ENCODE measurements at regions not wholly inside any gene's neighbourhood (a gene's known extent, or its start where the extent isn't known, plus 50 kb on each side); places are given as distances from the start of the nearest gene placed in this dataset.

GRCh38 chr5:74072646-74073045 lies 446.6 kb downstream of the ARHGEF28 start (continued):
- TF ChIP-seq CTCF (IDR thresholded peaks at IDR 0.05; ENCODE audit: control extremely low read depth in 1 of 3, insufficient read depth in 1 of 3, low read depth in 1 of 3, low read length in 3 of 3): no peak
- TF ChIP-seq KDM4A (IDR thresholded peaks at IDR 0.05; ENCODE audit: low read depth, low read length, severe bottlenecking): no peak
- no peak for TF ChIP-seq YY1 (IDR thresholded peaks at IDR 0.05; ENCODE audit: low read depth, low read length)
- no peak for TF ChIP-seq POLR2AphosphoS5 (IDR thresholded peaks at IDR 0.05; ENCODE audit: low read depth, low read length)
- no peak for TF ChIP-seq SIN3A (conservative IDR thresholded peaks at IDR 0.05 in 1 of 2, IDR thresholded peaks at IDR 0.05 in 1 of 2; ENCODE audit: low read depth in 1 of 2, low read length in 2 of 2)
